ENCODE measurements at regions not wholly inside any gene's neighbourhood (a gene's known extent, or its start where the extent isn't known, plus 50 kb on each side); places are given as distances from the start of the nearest gene placed in this dataset.
A peak's percentile ranks its signal among the peaks of the same experiment; 100 is the strongest.

GRCh38 chr5:2249026-2249425 is 366.3 kb upstream of the IRX4 start:
- DNase-seq (ENCODE audit: low spot score), result no peak

GRCh38 chr5:2242539-2242938 is 359.8 kb upstream of the IRX4 start:
- no peak for DNase-seq (ENCODE audit: low spot score)

- no peak for DNase-seq (ENCODE audit: low spot score)
These were observed 359.1 kb upstream of the IRX4 start for GRCh38 chr5:2241842-2242241.

DNA sequence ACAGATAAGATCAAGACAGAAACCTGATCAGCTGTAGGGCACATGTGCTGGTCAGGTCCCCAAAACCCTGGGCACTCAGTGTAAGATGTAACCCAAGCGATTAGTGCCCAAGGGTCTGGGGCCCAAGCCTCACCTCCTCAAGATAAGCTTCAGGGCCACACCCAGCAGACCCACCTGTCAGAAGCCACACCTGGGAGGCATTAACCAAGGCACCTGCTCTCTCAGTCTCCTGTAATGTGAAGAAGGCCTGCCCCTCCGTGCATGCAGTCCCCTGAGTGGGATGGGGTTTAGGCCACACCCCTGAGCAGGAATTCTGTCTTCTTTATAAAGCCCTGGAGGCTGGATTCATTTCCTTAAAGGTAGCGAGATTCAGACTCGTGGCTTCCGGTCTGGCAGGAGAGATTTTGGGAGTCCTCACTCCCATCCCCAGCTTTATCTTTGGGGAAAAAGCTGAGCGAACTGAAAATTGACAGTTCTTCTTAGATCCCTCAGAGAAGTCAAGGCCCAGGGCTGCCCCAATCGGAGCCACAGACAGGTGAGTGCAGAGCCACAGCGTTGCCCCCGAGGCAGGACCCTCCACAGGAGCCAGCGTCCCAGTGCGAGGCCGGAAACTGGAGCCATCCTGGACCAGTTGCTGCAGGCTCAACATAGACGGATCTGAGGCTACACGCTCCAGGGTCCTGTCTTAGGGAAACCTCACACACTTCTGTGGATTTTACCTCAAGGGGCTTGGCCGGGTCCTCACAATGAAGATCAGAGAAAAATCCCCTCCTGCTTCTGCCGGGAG is 357.6 kb upstream of the IRX4 start:
- no peak for DNase-seq (ENCODE audit: low spot score)

- no peak for DNase-seq (ENCODE audit: low spot score)
These were observed 356.6 kb upstream of the IRX4 start for GRCh38 chr5:2239201-2239910.

DNA sequence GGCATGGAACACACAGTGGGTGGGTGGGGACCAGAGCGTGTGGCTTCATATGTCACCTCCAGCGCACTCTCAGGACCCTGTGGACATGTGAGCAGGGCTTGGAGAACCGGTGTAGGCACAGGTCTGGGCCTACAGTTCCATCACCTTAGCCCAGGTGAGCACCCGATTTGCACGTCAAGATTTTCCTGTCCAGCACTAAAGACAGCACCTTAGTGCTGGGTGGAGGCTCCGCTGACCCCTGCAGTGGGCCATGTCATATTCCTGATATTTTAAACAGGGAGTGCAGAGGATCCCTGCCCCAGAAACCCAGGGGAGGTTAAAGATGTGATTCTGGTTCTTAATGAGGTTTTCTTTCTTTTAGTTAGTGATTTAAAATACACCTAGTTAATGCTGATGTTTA is 356.0 kb upstream of the IRX4 start:
- DNase-seq (ENCODE audit: low spot score), result no peak

DNA sequence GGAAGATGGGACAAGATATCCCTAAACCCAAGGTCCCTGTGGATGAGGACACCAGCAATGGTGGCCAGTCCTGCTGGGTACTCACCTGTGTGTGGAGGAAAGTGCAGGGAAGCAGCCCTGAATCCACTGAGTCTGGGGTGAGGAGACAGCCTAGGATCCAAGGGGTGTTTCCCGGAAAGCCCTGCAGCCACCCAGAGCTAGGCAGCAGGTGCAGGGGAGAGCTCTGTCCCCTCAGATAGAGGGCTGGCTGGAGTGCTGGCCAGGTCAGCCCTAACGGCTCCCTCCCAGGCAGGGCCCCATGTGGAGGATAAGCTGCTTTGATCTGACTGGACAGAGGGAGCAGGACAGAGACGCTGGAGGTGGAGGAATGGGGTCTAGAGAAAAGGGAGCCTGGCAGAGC is 344.7 kb upstream of the IRX4 start:
- no peak for DNase-seq (ENCODE audit: low spot score)

- no peak for DNase-seq (ENCODE audit: low spot score)
These were observed 342.0 kb upstream of the IRX4 start for GRCh38 chr5:2224689-2225088.

GRCh38 chr5:2223303-2223702 is 340.6 kb upstream of the IRX4 start:
- no peak for DNase-seq (ENCODE audit: low spot score)

DNA sequence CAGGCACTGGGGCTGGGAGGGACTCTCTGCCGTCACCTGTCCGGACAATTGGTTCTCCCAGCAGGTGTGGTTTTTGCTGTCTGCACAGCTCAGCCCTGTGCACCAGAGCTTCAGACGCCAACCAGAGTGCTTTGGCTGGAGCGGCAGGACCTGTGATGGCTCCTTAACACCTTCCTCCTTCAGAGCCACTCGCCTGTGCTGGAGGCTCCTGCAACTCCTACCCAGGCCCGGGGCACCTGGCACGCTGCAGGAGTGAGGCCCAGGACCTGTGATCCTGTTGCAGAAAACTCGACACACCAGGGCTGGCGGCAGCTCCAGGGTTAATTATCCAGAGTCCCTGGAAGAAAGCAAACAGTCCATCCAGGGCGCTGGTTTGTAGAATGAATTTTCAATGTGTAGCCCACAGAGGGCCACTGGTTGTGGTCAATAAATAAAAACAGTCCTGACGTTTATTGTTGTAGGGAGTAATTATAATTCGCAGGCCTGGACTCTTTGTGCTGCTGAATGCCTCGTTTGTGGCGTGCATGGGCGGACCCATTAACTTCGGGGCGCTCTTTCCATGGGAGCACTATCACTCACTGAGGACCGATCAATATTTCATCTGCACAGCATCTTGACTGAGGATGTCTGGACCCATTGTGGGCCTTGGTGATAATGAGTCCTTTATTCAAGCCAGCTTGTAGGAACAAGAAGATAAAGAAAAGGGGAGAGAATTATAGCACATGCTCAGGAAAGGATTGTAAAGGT is 339.7 kb upstream of the IRX4 start:
- no peak for DNase-seq (ENCODE audit: low spot score)

DNA sequence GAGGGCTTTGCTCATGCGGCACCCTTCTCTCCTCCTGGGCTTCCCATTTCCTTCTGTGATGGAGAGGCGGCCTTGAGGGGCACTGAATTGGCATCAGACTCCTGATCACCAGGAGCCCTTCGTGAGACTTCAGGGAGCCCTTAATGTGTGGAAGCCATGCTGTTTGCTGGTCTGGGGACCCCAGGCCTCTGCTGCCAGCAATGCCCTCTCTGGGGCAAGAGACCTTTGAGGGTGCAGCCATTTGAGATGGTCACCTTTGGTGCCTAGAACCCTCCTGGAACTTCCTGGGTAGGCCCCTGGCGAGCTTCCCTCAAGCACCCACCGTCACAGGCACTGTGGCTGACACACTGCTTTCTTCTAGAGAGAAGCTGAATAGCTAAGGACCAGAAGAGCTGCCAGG is 338.7 kb upstream of the IRX4 start:
- no peak for DNase-seq (ENCODE audit: low spot score)

DNA sequence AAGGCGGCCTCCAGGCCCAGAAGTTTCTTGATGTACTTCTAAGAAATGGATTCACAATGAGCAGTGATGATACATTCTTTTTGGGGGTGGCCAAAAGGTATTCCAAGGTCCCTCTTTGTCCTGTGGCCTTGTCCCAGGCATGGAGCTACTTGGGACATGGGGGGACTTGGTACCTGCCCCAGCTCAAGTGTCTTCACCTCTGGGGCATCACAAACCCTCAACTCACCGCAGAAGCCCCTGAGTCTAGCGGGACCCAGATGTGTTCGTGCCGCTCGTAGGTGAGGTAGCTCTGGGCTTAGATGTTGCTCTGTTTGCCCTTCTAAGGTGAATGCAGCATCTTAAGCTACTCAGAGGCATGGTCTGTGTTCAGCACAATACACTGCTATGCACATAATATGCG is 338.0 kb upstream of the IRX4 start:
- DNase-seq (ENCODE audit: low spot score), result no peak

DNA sequence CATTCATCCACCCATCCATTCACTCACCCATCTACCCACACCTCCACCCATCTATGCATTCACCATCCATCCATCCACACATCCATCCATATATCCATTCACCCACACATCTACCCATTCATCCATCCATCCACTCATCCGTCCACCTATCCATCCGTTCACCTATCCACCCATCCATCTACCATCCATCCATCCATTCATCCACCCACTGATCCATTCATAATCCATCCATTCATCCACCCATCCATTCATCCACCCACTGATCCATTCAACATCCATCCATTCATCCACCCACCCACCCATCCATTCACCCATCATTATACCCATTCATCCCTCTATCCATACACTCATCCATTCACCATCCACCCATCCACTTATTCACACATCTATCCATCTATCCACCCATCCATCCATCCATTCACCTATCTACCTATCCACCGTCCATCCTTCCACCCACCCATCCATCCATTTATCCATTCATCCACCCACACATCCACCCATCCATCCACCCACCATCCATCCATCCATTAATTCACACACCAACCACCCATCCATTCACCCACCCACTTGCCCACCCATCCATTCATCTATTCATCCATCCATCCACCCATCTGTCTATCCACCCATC is 336.5 kb upstream of the IRX4 start:
- no peak for DNase-seq (ENCODE audit: low spot score)

DNA sequence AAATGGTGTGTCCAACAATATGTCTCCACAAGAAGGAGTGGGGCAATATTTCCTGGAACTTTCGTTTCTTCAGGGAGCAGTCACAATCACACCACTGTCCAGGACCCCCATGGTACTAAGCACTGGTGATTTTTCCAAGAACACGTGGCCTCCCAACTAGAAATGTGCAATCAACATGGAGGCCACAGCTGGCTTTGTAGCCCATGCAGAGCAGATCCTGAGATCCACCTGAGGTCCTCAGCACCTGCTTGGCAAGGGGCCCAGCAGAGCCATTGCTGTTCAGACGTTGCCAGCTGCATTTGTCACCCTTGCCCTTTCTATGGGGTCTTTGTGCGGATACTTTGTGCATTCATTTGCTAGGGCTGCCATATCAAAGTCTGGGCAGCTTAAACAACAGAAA is 334.5 kb upstream of the IRX4 start:
- no peak for DNase-seq (ENCODE audit: low spot score)

DNA sequence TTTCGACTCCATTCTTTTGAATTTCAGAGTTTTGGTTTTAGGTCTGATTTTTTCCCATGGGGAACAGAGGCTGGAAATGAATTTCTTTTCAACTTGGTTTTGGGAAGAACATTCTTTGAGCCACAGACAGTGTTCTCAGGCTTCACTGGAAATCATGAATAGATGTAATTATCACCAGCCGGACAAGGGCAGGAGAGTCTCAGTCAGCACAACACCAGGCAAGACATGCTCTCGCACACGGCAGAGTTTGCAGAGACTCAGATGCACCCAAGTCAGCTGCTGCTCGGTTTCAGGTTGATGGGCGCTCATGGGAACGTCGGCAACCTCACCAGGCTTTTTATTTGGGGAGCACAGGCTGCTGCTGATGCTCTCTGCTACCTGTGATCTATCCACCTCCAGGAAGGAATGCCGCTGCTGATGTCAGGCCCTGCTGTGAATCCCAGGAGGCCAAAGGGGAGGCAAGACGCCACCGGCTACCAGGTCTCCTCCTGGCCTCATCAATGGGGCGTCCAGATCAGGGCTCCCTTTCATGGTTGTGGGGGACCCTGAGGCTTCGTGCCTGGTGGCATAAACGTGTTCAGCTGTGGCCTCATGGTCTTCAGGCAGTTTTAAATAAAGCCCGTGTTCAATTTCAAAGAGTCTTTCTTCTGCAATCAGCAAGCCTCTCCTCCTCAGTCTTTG is 332.3 kb upstream of the IRX4 start:
- no peak for DNase-seq (ENCODE audit: low spot score)

DNA sequence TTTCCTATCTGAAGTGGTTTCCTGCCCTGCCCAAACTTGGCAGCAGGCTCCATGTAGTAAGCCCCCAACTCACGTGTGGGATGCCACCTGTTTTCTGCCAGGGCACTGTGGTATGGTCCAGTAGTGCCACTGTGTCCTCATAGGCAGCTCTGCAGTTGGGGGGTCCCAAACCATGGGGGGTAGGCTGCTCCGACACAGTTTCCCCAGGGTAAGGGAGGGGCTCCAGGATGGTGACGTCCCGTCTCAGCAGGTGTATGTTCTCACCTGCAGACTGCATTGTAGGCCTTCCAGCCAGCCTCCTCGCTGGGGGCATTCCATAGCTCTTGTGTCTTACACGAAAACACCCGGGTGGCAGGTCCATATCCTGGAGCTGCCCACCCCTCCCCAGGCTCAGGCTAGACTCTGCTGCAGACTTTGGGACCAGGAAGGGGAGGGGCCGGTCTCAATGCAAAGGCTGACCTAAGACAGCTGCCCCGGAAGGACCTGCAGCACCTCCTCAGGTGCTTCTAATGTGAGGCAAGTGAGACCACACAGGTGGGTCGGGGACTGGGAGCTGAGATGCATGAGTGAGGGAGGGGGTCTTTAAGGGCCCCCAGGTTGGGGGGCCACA is 330.5 kb upstream of the IRX4 start:
- no peak for DNase-seq (ENCODE audit: low spot score)

DNA sequence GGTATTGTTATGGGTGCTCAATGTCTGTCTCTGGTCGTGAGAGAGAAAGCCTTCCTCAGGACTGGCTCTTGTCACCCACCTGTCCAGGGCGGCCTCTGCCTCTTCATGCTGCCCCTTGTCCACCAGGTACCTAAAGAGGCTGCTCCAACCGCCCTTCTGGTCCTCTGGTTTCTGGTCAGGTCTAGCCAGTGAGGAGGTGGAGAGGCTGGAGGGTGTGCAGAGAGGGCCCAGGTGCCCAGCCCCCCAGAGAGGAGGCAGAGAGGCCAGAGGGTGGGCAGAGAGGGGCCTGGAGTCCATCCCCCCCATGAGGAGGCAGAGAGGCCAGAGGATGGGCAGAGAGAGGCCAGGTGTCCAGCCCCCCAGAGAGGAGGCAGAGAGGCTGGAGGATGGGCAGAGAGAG is 329.8 kb upstream of the IRX4 start:
- no peak for DNase-seq (ENCODE audit: low spot score)

GRCh38 chr5:2208239-2208544 is 325.5 kb upstream of the IRX4 start:
- no peak for DNase-seq (ENCODE audit: low spot score)

DNA sequence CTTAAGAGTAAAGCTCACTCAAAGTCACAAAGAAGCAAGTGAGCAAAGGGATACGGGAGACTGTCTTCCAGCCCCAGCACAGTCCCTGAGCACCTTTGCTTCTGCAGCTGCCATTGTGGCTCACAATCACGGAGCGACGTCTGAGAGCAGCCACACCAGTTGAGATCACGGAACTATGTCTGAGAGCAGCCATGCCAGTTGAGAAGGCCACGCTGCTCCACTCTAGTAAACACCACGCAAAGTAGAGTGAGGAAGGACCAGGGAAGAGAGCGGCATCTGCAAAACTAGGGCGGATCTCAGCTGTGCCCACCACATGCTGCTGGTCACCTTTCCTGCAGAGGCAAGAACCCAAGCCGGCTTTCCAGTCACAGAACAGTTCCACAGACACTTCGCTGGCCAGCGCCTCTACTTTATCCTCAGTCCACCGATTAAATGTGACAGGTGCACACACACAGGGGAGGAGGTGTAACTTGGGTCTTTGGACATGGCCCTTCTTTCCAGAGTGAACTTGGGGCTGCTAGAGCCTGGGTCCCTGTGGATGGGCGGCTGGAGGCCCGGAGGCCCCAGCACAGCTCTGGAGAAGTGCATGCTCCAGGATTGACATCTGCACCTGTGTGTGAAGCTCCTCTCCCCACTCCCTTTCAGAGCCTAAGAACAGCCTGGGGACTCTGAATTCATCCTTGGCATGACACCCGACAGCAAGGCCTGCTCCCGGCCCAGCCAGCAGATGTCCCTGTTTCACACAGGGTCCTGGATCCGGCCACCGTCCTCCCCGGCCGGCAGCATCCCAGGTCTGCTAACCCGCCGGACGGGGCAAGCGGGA is 324.9 kb upstream of the IRX4 start:
- DNase-seq (ENCODE audit: low spot score), result peak; percentile 2

- no peak for DNase-seq (ENCODE audit: low spot score)
These were observed 324.3 kb upstream of the IRX4 start for GRCh38 chr5:2207109-2207399.

Measured in pons (tissue), 1 donor.